Peyer's patch (tissue), 4 donors: ENCODE measurements at regions not wholly inside any gene's neighbourhood (a gene's known extent, or its start where the extent isn't known, plus 50 kb on each side); places are given as distances from the start of the nearest gene placed in this dataset.

Experiments
- CTCF ChIP-seq, 6 experiments: fragments of 450-650 bp in 4 of 6; fragments of 200-600 bp in 2 of 6; sonication (generic) in 1 of 6; IDR thresholded peaks; one replicate each; pipeline ENCODE4 v1.5.1; 2017 to 2019; ENCODE audit warnings: antibody characterized with exemption in 6 of 6, mild to moderate bottlenecking in 3 of 6, moderate library complexity in 1 of 6
- POLR2A ChIP-seq, 2 donors: fragments of 450-650 bp; IDR thresholded peaks; one replicate each; pipeline ENCODE4 v1.5.1; 2017; ENCODE audit warnings: antibody characterized with exemption in 2 of 2, mild to moderate bottlenecking in 2 of 2, moderate library complexity in 2 of 2

GRCh38 chr7:63092951-63093350 lies 905.7 kb upstream of the ZNF722 start:
- TF ChIP-seq POLR2A (IDR thresholded peaks at IDR 0.05), result no peak
- no peak for TF ChIP-seq CTCF (IDR thresholded peaks at IDR 0.05)
